ENCODE measurements at regions not wholly inside any gene's neighbourhood (a gene's known extent, or its start where the extent isn't known, plus 50 kb on each side); places are given as distances from the start of the nearest gene placed in this dataset.

DNA sequence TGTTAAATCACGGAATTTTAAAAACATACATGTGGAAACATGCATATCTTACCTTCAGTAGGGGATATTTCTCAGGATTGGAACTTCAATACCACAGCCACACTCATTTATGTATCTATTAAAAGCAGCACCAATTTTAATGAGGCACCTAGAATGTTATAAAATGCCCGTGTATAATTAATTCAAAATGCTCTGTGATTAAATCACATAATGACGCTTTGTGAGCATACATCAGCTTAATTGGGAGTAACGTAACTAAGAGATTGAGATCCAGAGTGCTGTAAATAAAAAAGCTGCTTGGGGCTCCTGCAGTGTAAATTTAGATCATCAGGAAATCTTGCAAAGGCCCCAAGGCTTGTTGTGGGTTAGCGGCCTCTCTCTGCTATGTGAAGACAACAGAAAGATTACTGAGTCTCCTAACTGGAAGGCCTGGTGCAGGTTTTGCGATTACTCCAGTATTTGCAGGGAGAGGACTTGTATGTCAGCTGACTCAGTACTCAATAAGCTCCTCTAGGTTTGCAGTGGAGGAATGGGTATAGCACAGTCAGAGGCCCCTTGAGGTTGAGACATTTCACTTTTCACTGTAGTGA, 195.5 kb upstream of the PHYHIPL start:
- TF ChIP-seq, protein P1, sequence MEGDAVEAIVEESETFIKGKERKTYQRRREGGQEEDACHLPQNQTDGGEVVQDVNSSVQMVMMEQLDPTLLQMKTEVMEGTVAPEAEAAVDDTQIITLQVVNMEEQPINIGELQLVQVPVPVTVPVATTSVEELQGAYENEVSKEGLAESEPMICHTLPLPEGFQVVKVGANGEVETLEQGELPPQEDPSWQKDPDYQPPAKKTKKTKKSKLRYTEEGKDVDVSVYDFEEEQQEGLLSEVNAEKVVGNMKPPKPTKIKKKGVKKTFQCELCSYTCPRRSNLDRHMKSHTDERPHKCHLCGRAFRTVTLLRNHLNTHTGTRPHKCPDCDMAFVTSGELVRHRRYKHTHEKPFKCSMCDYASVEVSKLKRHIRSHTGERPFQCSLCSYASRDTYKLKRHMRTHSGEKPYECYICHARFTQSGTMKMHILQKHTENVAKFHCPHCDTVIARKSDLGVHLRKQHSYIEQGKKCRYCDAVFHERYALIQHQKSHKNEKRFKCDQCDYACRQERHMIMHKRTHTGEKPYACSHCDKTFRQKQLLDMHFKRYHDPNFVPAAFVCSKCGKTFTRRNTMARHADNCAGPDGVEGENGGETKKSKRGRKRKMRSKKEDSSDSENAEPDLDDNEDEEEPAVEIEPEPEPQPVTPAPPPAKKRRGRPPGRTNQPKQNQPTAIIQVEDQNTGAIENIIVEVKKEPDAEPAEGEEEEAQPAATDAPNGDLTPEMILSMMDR (IDR thresholded peaks at IDR 0.05; ENCODE audit: unreplicated experiment), result no peak
- H3K27me3 Mint-ChIP-seq (ENCODE audit: low read depth), result peaks cover 2% of the 10 kb centered on the region
- H3K36me3 Mint-ChIP-seq, result no peaks in the 10 kb centered on the region
- H3K4me1 Mint-ChIP-seq, result peaks cover 19% of the 10 kb centered on the region
- no peaks in the 10 kb centered on the region for H3K9me3 Mint-ChIP-seq
- no peak overlapping the region for H3K27ac Mint-ChIP-seq
- no peak overlapping the region for H3K4me3 Mint-ChIP-seq
- no peak for DNase-seq (ENCODE audit: low spot score in 2 of 2, unreplicated experiment in 2 of 2)

DNA sequence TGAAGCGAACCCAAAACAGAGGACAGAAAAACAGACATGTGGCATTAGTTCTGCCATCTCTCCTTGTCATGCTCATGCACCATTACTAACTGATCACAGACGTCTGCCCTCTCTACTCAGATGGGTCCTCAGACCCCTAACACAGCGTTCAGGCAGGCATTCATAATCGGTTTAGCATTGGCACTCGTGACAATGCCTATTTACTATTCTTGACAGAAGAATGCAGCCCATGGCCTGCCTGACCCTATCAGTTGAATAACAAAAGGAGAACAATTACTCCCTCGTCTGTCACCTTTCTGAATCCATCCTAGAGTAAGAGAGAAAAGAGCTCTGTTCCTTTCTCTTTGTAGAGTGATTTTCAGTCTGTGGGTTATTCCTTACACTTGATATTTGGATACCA, 194.6 kb upstream of the PHYHIPL start:
- Mint-ChIP-seq H3K27me3 (ENCODE audit: low read depth) (peaks cover 2% of the 10 kb centered on the region), H3K27ac (no peak overlapping the region), H3K36me3 (no peaks in the 10 kb centered on the region), H3K9me3 (no peaks in the 10 kb centered on the region), H3K4me1 (peaks cover 19% of the 10 kb centered on the region), H3K4me3 (no peak overlapping the region)
- DNase-seq (ENCODE audit: low spot score in 2 of 2, unreplicated experiment in 2 of 2), result no peak
- TF ChIP-seq, protein P1 (IDR thresholded peaks at IDR 0.05; ENCODE audit: unreplicated experiment), result no peak

DNA sequence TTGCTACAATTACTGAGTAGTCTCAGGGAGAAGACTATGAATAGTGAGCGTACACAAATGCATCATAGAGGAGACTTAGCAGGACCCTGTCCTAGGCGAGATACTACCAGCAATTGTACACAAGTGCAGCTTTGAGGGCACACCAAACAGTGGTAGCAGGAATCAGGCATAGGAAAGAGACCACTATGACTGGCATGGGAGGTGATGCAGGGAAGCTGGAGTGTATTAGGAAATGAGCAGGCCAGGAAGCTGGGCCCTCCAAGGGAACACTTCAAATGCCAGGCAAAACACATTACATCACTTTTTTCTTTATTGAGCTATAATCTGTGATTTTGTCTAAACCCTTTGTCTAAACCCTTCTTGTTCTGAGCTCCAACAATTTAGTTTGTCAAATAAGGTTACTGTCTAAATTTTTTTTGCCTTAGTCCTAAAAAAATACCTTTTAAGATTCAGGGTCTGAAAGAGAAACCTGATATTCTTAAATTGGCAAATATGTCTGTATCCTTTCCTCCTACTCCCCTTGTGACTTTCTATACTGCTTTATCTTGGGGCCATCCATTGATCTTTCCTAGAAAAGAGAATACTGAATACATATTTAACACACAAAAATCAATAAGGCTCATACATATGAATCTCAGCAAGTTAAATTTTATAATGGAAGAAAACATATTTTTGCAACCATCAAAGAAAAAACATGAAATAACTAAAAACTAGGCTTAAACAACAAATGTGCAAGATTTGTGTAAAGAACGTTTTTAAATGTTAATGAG, 193.8 kb upstream of the PHYHIPL start:
- TF ChIP-seq, protein P1 (IDR thresholded peaks at IDR 0.05; ENCODE audit: unreplicated experiment), result no peak
- Mint-ChIP-seq H3K4me3 (no peak overlapping the region), H3K27me3 (ENCODE audit: low read depth) (peaks cover 2% of the 10 kb centered on the region), H3K9me3 (no peaks in the 10 kb centered on the region), H3K36me3 (no peaks in the 10 kb centered on the region), H3K27ac (no peak overlapping the region), H3K4me1 (peaks cover 19% of the 10 kb centered on the region)
- DNase-seq (ENCODE audit: low spot score in 2 of 2, unreplicated experiment in 2 of 2), result no peak

DNA sequence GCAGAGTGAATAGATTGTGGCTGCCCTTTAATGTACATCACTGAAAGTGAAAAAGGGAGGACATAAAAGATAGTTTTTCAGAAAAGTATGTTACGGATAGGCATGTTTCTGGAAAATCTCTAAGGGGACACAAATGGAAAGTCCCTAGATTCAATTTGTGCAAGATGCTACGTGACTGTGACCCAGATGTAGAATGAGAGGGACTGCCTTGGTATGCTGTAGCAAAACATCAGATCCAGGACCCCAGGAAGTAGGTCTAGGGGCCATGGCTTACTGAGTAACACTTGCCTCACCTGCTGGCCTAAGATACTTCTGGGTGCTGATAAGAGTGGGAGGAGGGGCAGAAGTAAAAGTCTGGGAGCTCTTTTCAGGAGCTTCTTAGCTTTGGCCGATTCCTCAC, 191.2 kb upstream of the PHYHIPL start:
- Mint-ChIP-seq H3K27ac (no peak overlapping the region), H3K9me3 (peaks cover 10% of the 10 kb centered on the region), H3K36me3 (peaks cover 6% of the 10 kb centered on the region), H3K27me3 (ENCODE audit: low read depth) (peaks cover 2% of the 10 kb centered on the region), H3K4me1 (peaks cover 15% of the 10 kb centered on the region), H3K4me3 (no peak overlapping the region)
- TF ChIP-seq, protein P1 (IDR thresholded peaks at IDR 0.05; ENCODE audit: unreplicated experiment), result no peak
- DNase-seq (ENCODE audit: low spot score in 2 of 2, unreplicated experiment in 2 of 2), result no peak

DNA sequence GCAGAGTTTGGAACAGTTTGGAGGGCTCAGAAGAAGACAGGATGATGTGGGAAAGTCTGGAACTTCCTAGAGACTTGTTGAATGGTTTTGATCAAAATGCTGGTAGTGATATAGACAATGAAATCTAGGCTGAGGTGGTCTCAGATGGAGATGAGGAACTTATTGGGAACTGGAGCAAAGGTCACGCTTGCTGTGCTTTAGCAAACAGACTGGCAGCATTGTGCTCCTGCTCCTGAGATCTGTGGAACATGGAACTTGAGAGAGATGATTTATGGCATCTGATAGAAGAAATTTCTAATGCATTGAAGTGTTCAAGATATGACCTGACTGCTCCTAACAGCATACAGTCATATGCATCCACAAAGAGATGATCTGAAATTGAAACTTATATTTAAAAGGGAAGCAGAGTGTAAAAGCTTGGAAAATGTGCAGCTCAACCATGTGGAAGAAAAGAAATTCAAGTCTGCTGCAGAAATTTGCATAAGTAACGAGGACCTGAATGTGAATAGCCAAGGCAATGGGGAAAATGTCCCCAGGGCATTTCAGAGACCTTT, 186.9 kb upstream of the PHYHIPL start:
- Mint-ChIP-seq H3K4me1 (no peaks in the 10 kb centered on the region), H3K27ac (no peak overlapping the region), H3K9me3 (peaks cover 20% of the 10 kb centered on the region), H3K4me3 (no peak overlapping the region), H3K27me3 (ENCODE audit: low read depth) (peaks cover 2% of the 10 kb centered on the region), H3K36me3 (peaks cover 6% of the 10 kb centered on the region)
- TF ChIP-seq, protein P1 (IDR thresholded peaks at IDR 0.05; ENCODE audit: unreplicated experiment), result no peak
- no peak for DNase-seq (ENCODE audit: low spot score in 2 of 2, unreplicated experiment in 2 of 2)
